CD4-positive, alpha-beta T cell treated with Interleukin-15 for 1 hour (primary cell): ENCODE measurements at regions not wholly inside any gene's neighbourhood (a gene's known extent, or its start where the extent isn't known, plus 50 kb on each side); places are given as distances from the start of the nearest gene placed in this dataset.

Source experiments
- DNase-seq: peaks from one replicate; pipeline ENCODE4 v3.0.0-alpha.2; 2020

- DNase-seq: no peak
These were observed 342.7 kb upstream of the CWC22 start for GRCh38 chr2:180349809-180350208.

GRCh38 chr2:180343528-180344345, 336.6 kb upstream of the CWC22 start:
- DNase-seq: no peak

- no peak for DNase-seq
These were observed 330.0 kb upstream of the CWC22 start for GRCh38 chr2:180337136-180337535.

GRCh38 chr2:180336550-180336949, 329.5 kb upstream of the CWC22 start:
- DNase-seq: no peak

GRCh38 chr2:180334514-180334913, 327.4 kb upstream of the CWC22 start:
- no peak for DNase-seq

- no peak for DNase-seq
These were observed 321.8 kb upstream of the CWC22 start for GRCh38 chr2:180328795-180329422.

GRCh38 chr2:180327185-180327584, 320.1 kb upstream of the CWC22 start:
- no peak for DNase-seq

- DNase-seq: no peak
These were observed 318.5 kb upstream of the CWC22 start for GRCh38 chr2:180325416-180326120.

GRCh38 chr2:180324182-180324581, 317.1 kb upstream of the CWC22 start:
- no peak for DNase-seq

GRCh38 chr2:180322781-180323180, 315.7 kb upstream of the CWC22 start:
- DNase-seq: no peak

GRCh38 chr2:180319586-180320405, 312.7 kb upstream of the CWC22 start:
- no peak for DNase-seq

GRCh38 chr2:180314086-180314485, 307.0 kb upstream of the CWC22 start:
- no peak for DNase-seq

GRCh38 chr2:180312542-180312941, 305.4 kb upstream of the CWC22 start:
- DNase-seq: no peak

GRCh38 chr2:180307096-180307495, 300.0 kb upstream of the CWC22 start:
- DNase-seq: no peak

GRCh38 chr2:180306346-180306745, 299.2 kb upstream of the CWC22 start:
- DNase-seq: no peak

- no peak for DNase-seq
These were observed 284.7 kb upstream of the CWC22 start for GRCh38 chr2:180291552-180292421.

- no peak for DNase-seq
These were observed 284.0 kb upstream of the CWC22 start for GRCh38 chr2:180291060-180291459.

GRCh38 chr2:180289627-180290026, 282.5 kb upstream of the CWC22 start:
- no peak for DNase-seq

- no peak for DNase-seq
These were observed 272.5 kb upstream of the CWC22 start for GRCh38 chr2:180279581-180279980.

- no peak for DNase-seq
These were observed 269.6 kb upstream of the CWC22 start for GRCh38 chr2:180276733-180277132.

GRCh38 chr2:180268006-180268405, 260.9 kb upstream of the CWC22 start:
- no peak for DNase-seq

- DNase-seq: no peak
These were observed 254.9 kb upstream of the CWC22 start for GRCh38 chr2:180261976-180262375.
